OCI-LY7 (cell line): ENCODE measurements at regions not wholly inside any gene's neighbourhood (a gene's known extent, or its start where the extent isn't known, plus 50 kb on each side); places are given as distances from the start of the nearest gene placed in this dataset.

Experiments
- CTCF ChIP-seq: fragments of 200-600 bp; sonication (generic); conservative IDR thresholded peaks from 2 replicates; pipeline ENCODE4 v1.5.1; 2014; ENCODE audit warnings: mild to moderate bottlenecking, antibody characterized with exemption, low read length, moderate library complexity, mixed read lengths
- EZH2phosphoT487 ChIP-seq: fragments of 200-600 bp; sonication (generic); IDR thresholded peaks from 2 replicates; pipeline ENCODE4 v1.6.1; 2018; ENCODE audit warnings: low read depth, borderline replicate concordance, mild to moderate bottlenecking, mixed run types, antibody characterized with exemption, low read length, moderate library complexity, mixed read lengths

DNA sequence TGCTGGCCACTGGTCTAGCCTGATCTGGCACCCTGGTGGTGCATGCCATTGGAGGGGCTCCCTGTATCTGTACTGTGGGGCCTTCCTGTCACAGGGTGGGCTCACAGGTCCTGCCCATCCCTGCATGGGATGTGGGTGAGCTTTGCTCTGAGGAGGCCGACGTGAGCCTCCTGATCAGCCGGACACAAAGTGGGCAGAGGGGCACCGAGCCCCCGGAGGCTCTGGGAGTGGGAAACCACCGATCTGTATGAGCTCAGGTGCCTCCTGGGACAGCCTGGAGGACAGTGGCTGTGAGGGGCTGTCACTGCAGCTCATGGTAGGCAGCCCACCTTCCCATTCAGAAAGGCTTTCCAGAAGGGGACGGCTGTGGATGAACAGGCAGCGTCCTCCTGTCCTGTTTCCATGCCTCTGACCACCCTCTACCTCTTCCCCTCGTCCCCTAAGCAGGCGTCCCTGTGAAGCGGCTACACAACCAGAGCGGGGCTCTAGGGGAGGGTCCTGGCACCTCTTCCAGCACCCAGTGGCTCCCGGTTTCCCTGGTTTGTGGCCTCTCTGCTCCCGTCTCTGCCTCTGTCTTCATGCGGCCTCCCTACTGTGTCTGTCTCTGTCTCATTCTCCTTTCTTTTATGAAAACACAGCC is 112.5 kb upstream of the OTOS start:
- TF ChIP-seq CTCF (no peak), EZH2phosphoT487 (no peak)
